HFFc6 (cell line): ENCODE measurements at regions not wholly inside any gene's neighbourhood (a gene's known extent, or its start where the extent isn't known, plus 50 kb on each side); places are given as distances from the start of the nearest gene placed in this dataset.

Experiments
- DNase-seq: peaks from one replicate; pipeline ENCODE4 v3.0.0-alpha.2; 2018
- H3K27ac Mint-ChIP-seq: 2 replicates; pipeline ENCODE4 v1.8.0; 2020; ENCODE audit warnings: mild to moderate bottlenecking, mixed read lengths
- H3K27me3 Mint-ChIP-seq: 2 replicates; pipeline ENCODE4 v1.8.0; 2021; ENCODE audit warnings: mild to moderate bottlenecking, moderate library complexity, mixed read lengths; ENCODE audit not compliant: insufficient read depth
- H3K36me3 Mint-ChIP-seq: 2 replicates; pipeline ENCODE4 v1.8.0; 2021; ENCODE audit warnings: low read depth, mixed read lengths
- H3K4me1 Mint-ChIP-seq: 2 replicates; pipeline ENCODE4 v1.8.0; 2020; ENCODE audit warnings: low read depth, mixed read lengths
- H3K4me3 Mint-ChIP-seq: 2 replicates; pipeline ENCODE4 v1.8.0; 2020; ENCODE audit warnings: mild to moderate bottlenecking, moderate library complexity, mixed read lengths
- H3K9me3 Mint-ChIP-seq: 2 replicates; pipeline ENCODE4 v1.8.0; 2020; ENCODE audit warnings: mild to moderate bottlenecking, mixed read lengths
- TF ChIP-seq, protein P1 (sequence below): fragments of 200-600 bp; sonication (generic); IDR thresholded peaks from 2 replicates; pipeline ENCODE4 v1.5.0; 2021; ENCODE audit warnings: antibody characterized with exemption, mild to moderate bottlenecking

GRCh38 chr5:24290536-24290935, 354.2 kb downstream of the CDH10 start:
- peaks cover 10% of the 10 kb centered on the region for H3K9me3 Mint-ChIP-seq
- DNase-seq = no peak
- H3K27ac Mint-ChIP-seq = no peak overlapping the region
- H3K4me3 Mint-ChIP-seq = no peak overlapping the region
- H3K4me1 Mint-ChIP-seq = no peaks in the 10 kb centered on the region
- TF ChIP-seq, protein P1, sequence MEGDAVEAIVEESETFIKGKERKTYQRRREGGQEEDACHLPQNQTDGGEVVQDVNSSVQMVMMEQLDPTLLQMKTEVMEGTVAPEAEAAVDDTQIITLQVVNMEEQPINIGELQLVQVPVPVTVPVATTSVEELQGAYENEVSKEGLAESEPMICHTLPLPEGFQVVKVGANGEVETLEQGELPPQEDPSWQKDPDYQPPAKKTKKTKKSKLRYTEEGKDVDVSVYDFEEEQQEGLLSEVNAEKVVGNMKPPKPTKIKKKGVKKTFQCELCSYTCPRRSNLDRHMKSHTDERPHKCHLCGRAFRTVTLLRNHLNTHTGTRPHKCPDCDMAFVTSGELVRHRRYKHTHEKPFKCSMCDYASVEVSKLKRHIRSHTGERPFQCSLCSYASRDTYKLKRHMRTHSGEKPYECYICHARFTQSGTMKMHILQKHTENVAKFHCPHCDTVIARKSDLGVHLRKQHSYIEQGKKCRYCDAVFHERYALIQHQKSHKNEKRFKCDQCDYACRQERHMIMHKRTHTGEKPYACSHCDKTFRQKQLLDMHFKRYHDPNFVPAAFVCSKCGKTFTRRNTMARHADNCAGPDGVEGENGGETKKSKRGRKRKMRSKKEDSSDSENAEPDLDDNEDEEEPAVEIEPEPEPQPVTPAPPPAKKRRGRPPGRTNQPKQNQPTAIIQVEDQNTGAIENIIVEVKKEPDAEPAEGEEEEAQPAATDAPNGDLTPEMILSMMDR = no peak
- H3K27me3 Mint-ChIP-seq = no peaks in the 10 kb centered on the region; the same call in 1 of the 2 replicates
- H3K36me3 Mint-ChIP-seq = no peaks in the 10 kb centered on the region

GRCh38 chr5:24291916-24292315, 352.9 kb downstream of the CDH10 start:
- no peak for DNase-seq

GRCh38 chr5:24294333-24294732, 350.4 kb downstream of the CDH10 start:
- peaks cover 25% of the 10 kb centered on the region for H3K9me3 Mint-ChIP-seq
- no peak overlapping the region for H3K27ac Mint-ChIP-seq
- no peak for DNase-seq
- no peaks in the 10 kb centered on the region; the same call in 1 of the 2 replicates for H3K27me3 Mint-ChIP-seq
- no peaks in the 10 kb centered on the region for H3K36me3 Mint-ChIP-seq
- H3K4me3 Mint-ChIP-seq = no peak overlapping the region
- H3K4me1 Mint-ChIP-seq = no peaks in the 10 kb centered on the region
- TF ChIP-seq, protein P1 = no peak

More at GRCh38 chr5:24291916-24292315, 352.9 kb downstream of the CDH10 start:
- Mint-ChIP-seq H3K4me1 (no peaks in the 10 kb centered on the region), H3K27me3 (no peaks in the 10 kb centered on the region; the same call in 1 of the 2 replicates), H3K9me3 (peaks cover 19% of the 10 kb centered on the region), H3K36me3 (no peaks in the 10 kb centered on the region), H3K27ac (no peak overlapping the region), H3K4me3 (no peak overlapping the region)
- TF ChIP-seq, protein P1 = no peak

- no peak for DNase-seq
- peaks cover 61% of the 10 kb centered on the region for H3K9me3 Mint-ChIP-seq
- no peak overlapping the region for H3K27ac Mint-ChIP-seq
- H3K36me3 Mint-ChIP-seq = peaks cover 5% of the 10 kb centered on the region; the same call in 1 of the 2 replicates
- H3K4me1 Mint-ChIP-seq = no peaks in the 10 kb centered on the region
- H3K27me3 Mint-ChIP-seq = no peaks in the 10 kb centered on the region
- H3K4me3 Mint-ChIP-seq = no peak overlapping the region
- TF ChIP-seq, protein P1 = no peak
Observed at GRCh38 chr5:24314106-24314505, 330.7 kb downstream of the CDH10 start.

DNA sequence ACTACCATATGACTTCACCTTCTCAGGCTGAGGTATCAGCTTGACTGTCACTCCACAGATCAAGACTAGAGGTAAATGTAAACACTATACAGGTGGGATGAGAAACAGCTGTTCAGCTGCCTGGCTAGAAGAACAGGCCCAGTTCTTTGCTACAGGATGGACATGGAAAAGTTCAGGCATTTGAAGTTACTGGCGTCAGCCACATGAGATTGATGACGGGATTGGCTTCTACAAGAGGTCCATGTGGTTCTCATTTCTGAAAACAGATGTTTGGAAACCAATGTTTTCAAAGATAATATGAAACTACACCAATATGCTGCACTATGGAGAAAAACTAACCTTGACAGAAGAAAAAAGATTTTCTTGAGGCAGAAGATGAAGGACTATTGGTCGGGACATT, 324.1 kb downstream of the CDH10 start:
- Mint-ChIP-seq H3K36me3 (no peaks in the 10 kb centered on the region), H3K4me3 (no peak overlapping the region), H3K4me1 (no peaks in the 10 kb centered on the region), H3K27me3 (no peaks in the 10 kb centered on the region), H3K9me3 (peaks cover 39% of the 10 kb centered on the region), H3K27ac (no peak overlapping the region)
- no peak for DNase-seq
- TF ChIP-seq, protein P1 = no peak

DNA sequence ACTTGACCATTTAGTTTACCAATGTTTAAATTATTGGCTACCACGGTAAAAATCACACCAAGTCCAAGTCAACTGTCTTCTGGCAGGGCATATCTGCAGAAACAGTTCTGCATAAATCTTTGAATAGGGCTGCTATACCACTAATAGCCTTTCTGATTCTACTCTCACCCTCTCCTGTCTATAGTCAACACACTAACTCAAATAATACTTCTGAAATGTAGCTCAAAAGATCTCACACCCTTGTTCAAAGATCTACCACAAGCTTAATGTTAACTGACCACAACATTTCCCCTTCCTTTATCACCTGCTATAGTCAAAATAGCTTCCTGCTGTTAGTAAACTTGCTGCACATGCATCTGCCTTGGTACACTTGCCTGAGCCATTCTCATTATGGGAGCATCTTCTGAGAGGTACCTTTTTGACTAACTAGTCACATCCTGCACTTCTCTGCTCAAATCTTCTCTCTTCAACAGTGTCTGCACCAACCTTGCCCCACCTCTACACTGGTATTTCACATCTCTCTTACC, 319.4 kb downstream of the CDH10 start:
- Mint-ChIP-seq H3K27me3 (no peaks in the 10 kb centered on the region; the same call in 1 of the 2 replicates), H3K4me3 (no peak overlapping the region), H3K4me1 (no peaks in the 10 kb centered on the region), H3K36me3 (no peaks in the 10 kb centered on the region), H3K9me3 (peaks cover 43% of the 10 kb centered on the region), H3K27ac (no peak overlapping the region)
- TF ChIP-seq, protein P1 = no peak
- no peak for DNase-seq
